HG02938 (cell line): ENCODE measurements at regions not wholly inside any gene's neighbourhood (a gene's known extent, or its start where the extent isn't known, plus 50 kb on each side); places are given as distances from the start of the nearest gene placed in this dataset.

ENCODE experiments used
- ATAC-seq: cut with Tn5 transposase; IDR thresholded peaks from one replicate; pipeline ENCODE4 v1.9.1; 2021; ENCODE audit warnings: mild to moderate bottlenecking, moderate library complexity; ENCODE audit not compliant: unreplicated experiment

DNA sequence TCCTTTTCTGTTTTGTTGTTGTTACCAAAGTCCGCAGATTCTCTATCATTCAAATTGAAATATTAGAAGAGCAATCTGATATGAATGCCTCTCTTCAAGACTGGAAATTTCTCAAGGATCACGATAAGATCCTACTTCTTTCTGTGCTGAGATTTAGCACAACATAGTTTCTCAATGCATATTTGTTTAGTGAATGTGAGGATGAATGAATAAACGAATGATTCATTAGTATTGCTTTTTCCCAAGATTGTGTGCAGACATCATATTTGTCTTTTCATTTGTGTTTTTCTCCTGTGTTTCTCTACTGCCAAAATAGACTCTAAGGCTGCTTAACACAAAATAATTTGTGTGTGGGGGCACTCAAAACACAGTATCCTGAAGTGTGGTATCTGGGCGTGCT lies 862.7 kb upstream of the MAP3K7 start:
- no peak for ATAC-seq

DNA sequence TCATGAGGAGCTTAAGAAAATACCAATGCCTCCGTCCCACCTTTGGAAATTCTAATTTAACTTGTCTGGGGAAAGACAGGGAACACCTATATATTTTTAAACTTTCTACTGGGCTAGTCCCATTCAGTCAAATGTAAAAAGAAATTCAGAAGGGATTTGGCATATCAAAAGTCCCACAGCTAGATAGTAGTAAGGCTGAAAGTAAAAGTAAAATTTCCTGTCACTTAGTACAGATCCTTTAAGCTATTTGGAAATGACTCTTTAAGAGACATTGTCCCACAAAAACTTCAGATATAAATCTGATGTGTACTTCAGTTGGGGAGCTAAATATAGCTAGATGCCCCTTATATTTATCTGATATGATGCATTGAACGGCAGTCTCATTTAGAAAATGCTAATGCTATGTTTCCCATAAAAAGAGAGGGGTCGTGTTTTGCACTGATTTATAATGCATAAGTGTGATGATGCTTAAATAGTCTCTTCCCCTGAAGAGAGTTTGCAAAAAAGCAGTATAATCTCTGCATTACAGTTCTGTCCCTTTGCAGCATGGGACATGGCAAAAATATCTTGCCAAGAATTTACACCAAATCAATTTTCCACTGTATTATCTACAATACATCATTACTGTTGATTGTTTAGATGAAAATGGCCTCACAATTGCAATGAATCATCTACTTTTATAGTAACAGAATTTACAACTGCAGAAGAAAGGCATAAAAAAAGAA lies 860.8 kb upstream of the MAP3K7 start:
- no peak for ATAC-seq

DNA sequence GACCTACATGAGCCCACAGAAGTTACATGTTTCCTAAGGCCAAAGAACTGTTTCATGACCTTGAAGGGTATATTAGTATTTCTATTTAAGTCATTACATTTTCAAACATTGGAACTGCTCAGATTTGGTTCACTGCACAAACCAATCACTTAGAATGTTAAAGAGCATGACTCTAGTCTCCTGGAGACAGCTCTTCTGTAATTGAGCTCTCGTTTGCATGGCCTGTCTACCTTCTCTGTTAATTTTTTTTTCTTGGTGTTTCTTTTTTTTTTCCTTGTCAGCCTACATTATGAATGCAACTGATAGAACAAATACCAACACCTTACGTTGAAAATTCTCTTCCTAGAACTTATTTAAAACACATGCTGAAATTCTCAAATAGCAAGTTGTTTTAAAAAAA lies 860.2 kb upstream of the MAP3K7 start:
- no peak for ATAC-seq

DNA sequence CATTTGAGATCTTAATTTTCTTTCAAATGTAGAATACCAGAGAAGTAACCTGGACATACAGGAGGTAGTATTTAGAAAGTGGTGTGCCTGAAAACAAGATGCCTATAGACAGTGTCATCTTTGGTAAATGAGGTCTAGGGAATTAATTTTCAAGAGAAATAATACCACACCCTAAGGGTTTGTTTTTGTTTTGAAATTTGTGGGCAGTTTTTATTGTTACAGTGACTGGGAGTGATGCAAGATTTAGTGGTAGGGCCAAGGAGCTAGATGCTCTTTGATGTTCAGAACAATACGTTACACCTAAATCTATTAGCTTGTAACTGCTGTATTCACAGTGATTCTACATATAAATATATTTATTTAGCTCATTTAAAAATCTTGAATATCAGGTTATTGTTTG lies 856.5 kb upstream of the MAP3K7 start:
- no peak for ATAC-seq

- ATAC-seq = no peak
Measured at GRCh38 chr6:91442342-91442741, 855.5 kb upstream of the MAP3K7 start.

DNA sequence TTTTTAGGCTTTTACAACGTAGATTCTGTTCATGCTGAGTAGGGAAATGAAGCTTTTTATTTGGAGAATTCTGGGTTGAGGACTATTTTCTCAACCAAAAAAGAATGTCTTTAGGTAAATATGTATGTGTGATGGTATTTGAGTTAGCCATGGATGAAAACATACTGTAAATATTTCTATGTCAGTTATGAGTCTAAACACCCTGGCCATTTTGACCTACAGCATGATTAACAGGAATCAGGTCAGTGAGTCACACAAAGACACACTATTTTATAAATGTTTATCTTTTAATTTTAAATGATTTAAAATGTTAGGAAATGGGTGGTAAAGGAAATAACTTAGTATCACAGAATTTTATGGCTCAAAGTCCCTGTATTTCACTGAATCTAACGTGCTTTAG lies 851.7 kb upstream of the MAP3K7 start:
- no peak for ATAC-seq

GRCh38 chr6:91437315-91437729 lies 850.5 kb upstream of the MAP3K7 start:
- no peak for ATAC-seq

DNA sequence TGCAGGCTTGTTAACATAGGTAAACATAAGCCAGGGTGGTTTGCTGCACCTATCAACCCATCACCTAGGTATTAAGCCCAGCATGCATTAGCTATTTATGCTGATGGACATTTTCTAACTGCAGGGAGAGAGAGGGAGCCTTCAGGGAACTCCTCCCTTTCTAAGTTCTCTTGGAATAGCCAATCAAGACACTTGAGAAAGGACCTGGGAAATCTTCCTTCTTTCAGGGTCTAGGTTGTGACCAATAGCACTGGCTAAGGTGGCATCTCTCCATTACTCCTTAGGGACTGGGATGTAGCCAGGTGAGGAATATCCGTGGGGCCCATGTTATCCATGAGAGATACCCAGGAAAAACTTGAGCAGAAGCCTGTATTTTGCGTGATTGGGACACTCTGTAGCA lies 849.6 kb upstream of the MAP3K7 start:
- no peak for ATAC-seq

- no peak for ATAC-seq
Measured at GRCh38 chr6:91435630-91436029, 848.8 kb upstream of the MAP3K7 start.

- ATAC-seq = no peak
Measured at GRCh38 chr6:91434576-91434975, 847.7 kb upstream of the MAP3K7 start.

DNA sequence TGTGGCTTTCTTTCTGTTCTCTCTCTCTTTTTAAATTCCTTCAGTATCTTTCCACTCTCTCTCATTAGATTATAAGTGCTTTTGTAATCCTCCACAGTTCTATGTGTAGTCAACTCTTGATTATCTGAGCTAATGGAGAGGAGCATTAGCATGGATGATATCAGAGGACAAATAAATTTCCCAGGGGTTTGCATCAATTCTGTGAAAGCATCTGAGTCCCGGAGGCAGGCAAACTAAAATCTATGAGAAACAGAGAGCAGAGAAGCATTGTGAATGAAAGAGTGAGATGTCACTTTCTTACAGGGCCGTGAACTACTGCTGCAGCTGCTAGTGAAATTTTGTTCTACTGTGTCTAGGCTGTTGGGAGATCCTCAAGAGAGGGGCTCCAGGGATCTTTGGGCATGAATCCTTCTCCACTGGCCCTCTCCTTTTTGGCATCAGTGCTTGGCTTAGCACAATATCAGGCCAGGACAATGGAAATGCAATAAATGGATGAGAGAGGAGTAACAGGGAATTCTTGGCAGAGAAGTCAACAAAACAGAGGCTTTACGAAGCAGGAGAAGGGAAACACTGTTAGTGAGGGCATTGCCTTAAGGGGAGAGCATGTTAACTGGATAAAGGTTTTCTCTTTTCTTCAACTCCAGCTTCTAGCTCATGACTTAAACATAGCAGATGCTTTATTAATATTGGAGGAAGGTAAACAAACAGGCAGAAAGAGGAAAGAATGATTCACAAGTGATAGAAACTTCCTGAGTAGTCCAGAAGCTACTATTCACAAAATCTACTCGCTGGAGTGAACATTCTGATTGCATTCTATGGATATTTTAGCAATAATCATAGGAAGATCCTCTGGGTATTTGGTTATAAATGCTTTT lies 847.0 kb upstream of the MAP3K7 start:
- no peak for ATAC-seq

- ATAC-seq = no peak
Measured at GRCh38 chr6:91428953-91429560, 842.2 kb upstream of the MAP3K7 start.

DNA sequence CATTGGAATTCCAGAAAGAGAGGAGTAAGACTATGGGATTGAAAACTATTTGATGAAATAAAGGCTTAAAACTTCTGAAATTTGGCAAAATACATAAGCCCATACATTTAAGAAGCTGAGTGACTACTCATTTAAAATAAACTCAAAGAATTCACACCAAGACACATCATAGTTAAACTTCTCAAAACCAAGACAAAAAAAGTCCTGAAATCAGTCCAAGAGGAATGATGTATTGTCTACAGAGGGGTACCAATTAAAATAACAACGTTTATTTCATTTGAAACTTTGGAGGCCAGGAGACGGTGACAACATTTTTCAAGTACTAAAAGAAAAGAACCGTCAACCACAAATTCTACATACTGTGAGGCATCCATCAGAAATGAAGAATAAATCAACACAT lies 841.4 kb upstream of the MAP3K7 start:
- no peak for ATAC-seq

GRCh38 chr6:91420243-91420642 lies 833.4 kb upstream of the MAP3K7 start:
- no peak for ATAC-seq

DNA sequence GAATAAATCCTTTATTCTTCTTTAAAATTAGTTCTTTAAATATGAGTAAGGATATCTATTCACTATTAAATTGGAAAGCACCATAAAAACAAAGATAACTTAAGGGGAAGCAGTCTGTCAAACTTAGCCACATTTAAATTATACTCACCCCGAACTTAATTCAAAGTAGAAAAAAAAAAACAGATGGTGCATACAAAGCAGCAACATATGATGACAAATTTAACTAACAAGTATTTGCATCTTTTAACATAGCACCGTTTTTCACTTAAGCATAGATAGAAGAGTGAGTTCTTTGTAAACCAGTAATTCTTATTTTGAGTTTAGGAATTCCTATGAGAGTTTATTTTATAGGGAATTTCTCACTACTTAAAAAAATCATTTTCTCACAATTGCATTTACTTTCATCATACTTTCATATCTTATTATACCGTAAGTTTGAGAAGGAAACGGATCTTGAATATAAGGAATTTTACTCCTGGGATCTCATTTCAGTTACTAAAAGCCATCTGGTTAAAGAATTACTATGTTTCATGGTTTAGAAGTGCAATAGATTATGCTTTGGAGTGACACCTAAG lies 828.2 kb upstream of the MAP3K7 start:
- ATAC-seq = no peak

GRCh38 chr6:91412532-91412931 lies 825.7 kb upstream of the MAP3K7 start:
- ATAC-seq = no peak

GRCh38 chr6:91407706-91408105 lies 820.8 kb upstream of the MAP3K7 start:
- no peak for ATAC-seq

DNA sequence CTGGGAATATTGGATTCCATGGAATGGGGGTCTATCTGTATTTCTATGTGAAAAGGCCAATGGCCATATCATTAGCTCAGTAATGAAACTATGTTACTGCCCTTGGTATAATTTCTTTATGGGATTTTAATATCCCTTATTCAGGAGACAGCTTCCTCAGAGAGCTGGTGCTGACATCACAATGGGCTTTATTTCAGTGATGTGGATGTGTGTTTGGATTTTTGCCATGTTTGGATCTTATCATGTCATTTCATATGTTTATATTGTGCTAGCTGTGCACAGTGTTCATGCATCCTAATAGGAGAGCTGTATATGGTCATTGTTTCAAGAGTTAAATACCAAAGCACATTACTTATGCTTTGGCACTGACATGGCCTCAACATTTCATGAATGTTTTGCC lies 806.1 kb upstream of the MAP3K7 start:
- no peak for ATAC-seq

GRCh38 chr6:91387290-91388059 lies 800.6 kb upstream of the MAP3K7 start:
- ATAC-seq = no peak

- ATAC-seq = no peak
Measured at GRCh38 chr6:91386204-91386603, 799.3 kb upstream of the MAP3K7 start.

DNA sequence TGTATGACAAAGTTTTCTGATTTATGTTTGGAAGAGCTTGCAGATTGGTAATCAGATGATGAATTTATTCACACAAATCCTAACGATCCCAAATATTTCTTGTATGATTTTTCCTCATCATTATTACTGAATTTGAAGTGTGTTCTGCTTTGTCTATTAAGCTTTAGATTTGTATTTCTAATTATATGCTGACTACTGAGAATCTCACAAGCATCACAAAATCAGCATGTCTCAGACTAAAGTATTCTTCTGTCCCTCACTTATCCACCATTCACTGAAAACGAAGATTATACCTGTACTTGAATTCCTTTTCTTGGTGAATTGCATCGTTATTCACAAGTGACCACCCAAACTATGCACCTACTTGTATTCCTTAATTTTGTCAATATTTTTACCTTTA lies 796.3 kb upstream of the MAP3K7 start:
- ATAC-seq = no peak
